Lower leg skin (tissue), 3 donors: ENCODE measurements at regions not wholly inside any gene's neighbourhood (a gene's known extent, or its start where the extent isn't known, plus 50 kb on each side); places are given as distances from the start of the nearest gene placed in this dataset.
"Not testable (repeated sequence)": the region's sequence is repeated elsewhere in the genome, so short reads cannot be mapped to it uniquely, and the experiment has no call there.

Experiments
- POLR2A ChIP-seq, 2 donors: fragments of 450-650 bp; IDR thresholded peaks; one replicate each; pipeline ENCODE4 v1.6.1; 2016 to 2017; ENCODE audit warnings: antibody characterized with exemption in 2 of 2, mild to moderate bottlenecking in 1 of 2, moderate library complexity in 1 of 2
- TF ChIP-seq, protein P1 (sequence below), 3 donors: fragments of 450-650 bp; IDR thresholded peaks; one replicate each; pipeline ENCODE4 v1.5.1; 2016; ENCODE audit warnings: antibody characterized with exemption in 3 of 3, mild to moderate bottlenecking in 3 of 3, moderate library complexity in 2 of 3

GRCh38 chr6:15931697-15932096, 197.2 kb upstream of the MYLIP start:
- TF ChIP-seq, protein P1, sequence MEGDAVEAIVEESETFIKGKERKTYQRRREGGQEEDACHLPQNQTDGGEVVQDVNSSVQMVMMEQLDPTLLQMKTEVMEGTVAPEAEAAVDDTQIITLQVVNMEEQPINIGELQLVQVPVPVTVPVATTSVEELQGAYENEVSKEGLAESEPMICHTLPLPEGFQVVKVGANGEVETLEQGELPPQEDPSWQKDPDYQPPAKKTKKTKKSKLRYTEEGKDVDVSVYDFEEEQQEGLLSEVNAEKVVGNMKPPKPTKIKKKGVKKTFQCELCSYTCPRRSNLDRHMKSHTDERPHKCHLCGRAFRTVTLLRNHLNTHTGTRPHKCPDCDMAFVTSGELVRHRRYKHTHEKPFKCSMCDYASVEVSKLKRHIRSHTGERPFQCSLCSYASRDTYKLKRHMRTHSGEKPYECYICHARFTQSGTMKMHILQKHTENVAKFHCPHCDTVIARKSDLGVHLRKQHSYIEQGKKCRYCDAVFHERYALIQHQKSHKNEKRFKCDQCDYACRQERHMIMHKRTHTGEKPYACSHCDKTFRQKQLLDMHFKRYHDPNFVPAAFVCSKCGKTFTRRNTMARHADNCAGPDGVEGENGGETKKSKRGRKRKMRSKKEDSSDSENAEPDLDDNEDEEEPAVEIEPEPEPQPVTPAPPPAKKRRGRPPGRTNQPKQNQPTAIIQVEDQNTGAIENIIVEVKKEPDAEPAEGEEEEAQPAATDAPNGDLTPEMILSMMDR (IDR thresholded peaks at IDR 0.05), result not testable (repeated sequence)
- not testable (repeated sequence) for TF ChIP-seq POLR2A (IDR thresholded peaks at IDR 0.05)
